PC-3 (cell line): ENCODE measurements at regions not wholly inside any gene's neighbourhood (a gene's known extent, or its start where the extent isn't known, plus 50 kb on each side); places are given as distances from the start of the nearest gene placed in this dataset.

ENCODE experiments used
- EZH2 ChIP-seq: fragments of 300-600 bp; sonication (generic); IDR thresholded peaks from one replicate; pipeline ENCODE4 v1.6.1; 2017; ENCODE audit warnings: antibody characterized with exemption, mild to moderate bottlenecking, low read length; ENCODE audit not compliant: unreplicated experiment
- TF ChIP-seq, protein P1 (sequence below): fragments of 300-600 bp; sonication (generic); conservative IDR thresholded peaks from 2 replicates; pipeline ENCODE4 v1.5.1; 2017; ENCODE audit warnings: antibody characterized with exemption, low read depth, mild to moderate bottlenecking, low read length

DNA sequence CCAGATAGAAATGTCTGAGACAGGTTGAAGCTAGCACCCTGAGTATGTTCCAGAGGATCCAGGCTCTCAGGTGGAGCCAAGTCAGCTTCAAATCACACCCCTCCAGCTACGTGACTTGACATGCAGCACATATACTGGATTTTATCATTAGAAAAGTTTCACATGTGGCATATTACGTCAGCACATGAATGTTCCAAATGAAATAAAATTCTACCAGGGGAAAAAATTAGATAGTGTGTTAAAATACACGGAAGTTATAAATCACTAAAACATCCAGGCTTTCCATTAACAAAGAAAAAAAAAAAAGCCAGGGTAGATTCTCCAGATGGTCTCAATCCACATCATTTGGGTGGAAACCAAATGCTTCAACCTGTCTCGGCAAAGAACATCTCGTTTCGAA, 251.6 kb downstream of the MPDZ start:
- TF ChIP-seq, protein P1, sequence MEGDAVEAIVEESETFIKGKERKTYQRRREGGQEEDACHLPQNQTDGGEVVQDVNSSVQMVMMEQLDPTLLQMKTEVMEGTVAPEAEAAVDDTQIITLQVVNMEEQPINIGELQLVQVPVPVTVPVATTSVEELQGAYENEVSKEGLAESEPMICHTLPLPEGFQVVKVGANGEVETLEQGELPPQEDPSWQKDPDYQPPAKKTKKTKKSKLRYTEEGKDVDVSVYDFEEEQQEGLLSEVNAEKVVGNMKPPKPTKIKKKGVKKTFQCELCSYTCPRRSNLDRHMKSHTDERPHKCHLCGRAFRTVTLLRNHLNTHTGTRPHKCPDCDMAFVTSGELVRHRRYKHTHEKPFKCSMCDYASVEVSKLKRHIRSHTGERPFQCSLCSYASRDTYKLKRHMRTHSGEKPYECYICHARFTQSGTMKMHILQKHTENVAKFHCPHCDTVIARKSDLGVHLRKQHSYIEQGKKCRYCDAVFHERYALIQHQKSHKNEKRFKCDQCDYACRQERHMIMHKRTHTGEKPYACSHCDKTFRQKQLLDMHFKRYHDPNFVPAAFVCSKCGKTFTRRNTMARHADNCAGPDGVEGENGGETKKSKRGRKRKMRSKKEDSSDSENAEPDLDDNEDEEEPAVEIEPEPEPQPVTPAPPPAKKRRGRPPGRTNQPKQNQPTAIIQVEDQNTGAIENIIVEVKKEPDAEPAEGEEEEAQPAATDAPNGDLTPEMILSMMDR: no peak
- no peak for TF ChIP-seq EZH2
